K562 (cell line): ENCODE measurements at regions not wholly inside any gene's neighbourhood (a gene's known extent, or its start where the extent isn't known, plus 50 kb on each side); places are given as distances from the start of the nearest gene placed in this dataset.

ENCODE experiments used
- ATAC-seq: fragments of 200-7000 bp; cut with Tn5 transposase; 3 replicates; pipeline ENCODE4 v1.9.1; 2020; ENCODE audit warnings: moderate library complexity
- BruUV-seq: library from RNA; stranded (reverse); fragments of 400-500 nt; replicated peaks from 2 replicates; lab custom pipeline; 2021; lab: Mats Ljungman, UMichigan
- CTCF ChIA-PET: fragments of 300-600 bp; formaldehyde crosslinking; extraction: SDS; loops from one replicate; lab custom pipeline; 2021; ENCODE audit warnings: low intra/inter-chr PET ratio; lab: Yijun Ruan, JAX
- POLR2A ChIA-PET: fragments of 300-600, 350-650 bp; sonication (Branson Sonifier 250); formaldehyde crosslinking; extraction: SDS; loops from one replicate; lab custom pipeline; 2021; ENCODE audit warnings: antibody characterized with exemption, inconsistent platforms; lab: Yijun Ruan, JAX
- DNase-seq, 4 experiments: peaks; one replicate each; pipeline versions ENCODE4 v3.0.0 to v3.0.0-alpha.2; 2011 to 2018; ENCODE audit warnings: low spot score in 3 of 4, mixed read lengths in 3 of 4; ENCODE audit errors: extremely low read depth in 1 of 4
- FAIRE-seq: peaks from 2 replicates; lab custom pipeline; 2011; peaks lifted over from hg19 to GRCh38; lab: Jason Lieb, UNC
- H2AFZ ChIP-seq: 2 replicates; pipeline ENCODE4 v1.6.0; 2011; ENCODE audit warnings: low read depth, low read length, control low read depth, inconsistent platforms
- H3K27ac ChIP-seq: fragments of 200-600 bp; 3 replicates; pipeline ENCODE4 v1.8.0; 2011; ENCODE audit warnings: low read depth, mild to moderate bottlenecking, control low read depth, inconsistent platforms, low read length, moderate library complexity, mixed read lengths; ENCODE audit errors: extremely low read depth
- H3K27me3 ChIP-seq, 2 experiments: fragments of 300-600 bp in 1 of 2; 2 replicates in 1 of 2; 3 replicates in 1 of 2; pipeline versions ENCODE4 v1.6.0 to v1.8.0; 2011; ENCODE audit warnings: inconsistent platforms in 2 of 2, low read length in 2 of 2, mild to moderate bottlenecking in 1 of 2, mixed read lengths in 1 of 2, moderate library complexity in 1 of 2; ENCODE audit not compliant: control insufficient read depth in 2 of 2, insufficient read depth in 2 of 2
- H3K36me3 ChIP-seq: fragments of 300-600 bp; 3 replicates; pipeline ENCODE4 v1.8.0; 2011; ENCODE audit warnings: mild to moderate bottlenecking, low read length, inconsistent platforms; ENCODE audit not compliant: control insufficient read depth, insufficient read depth
- H3K4me1 ChIP-seq, 2 experiments: fragments of 200-600 bp in 1 of 2; replicated peaks in 1 of 2; 2 replicates in 1 of 2; 3 replicates in 1 of 2; pipeline versions ENCODE4 v1.5.1 to v1.8.0; 2011; ENCODE audit warnings: inconsistent platforms in 2 of 2, low read length in 2 of 2, mild to moderate bottlenecking in 1 of 2, mixed read lengths in 1 of 2, moderate library complexity in 1 of 2; ENCODE audit not compliant: control insufficient read depth in 2 of 2, insufficient read depth in 2 of 2
- H3K4me2 ChIP-seq: 2 replicates; pipeline ENCODE4 v1.6.1; 2011; ENCODE audit warnings: low read length, control low read depth, inconsistent platforms, mixed read lengths; ENCODE audit not compliant: insufficient read depth
- H3K4me3 ChIP-seq: fragments of 200-600 bp; sonication (generic), shearing (Covaris generic); 2 replicates; pipeline ENCODE4 v1.5.1; 2016; ENCODE audit warnings: control low read depth, inconsistent platforms
- H3K79me2 ChIP-seq: fragments of 200-600 bp; 3 replicates; pipeline ENCODE4 v1.8.0; 2011; ENCODE audit warnings: low read length, inconsistent platforms; ENCODE audit not compliant: control insufficient read depth, insufficient read depth
- H3K9ac ChIP-seq, 2 experiments: 2 replicates each; pipeline versions ENCODE4 v1.6.0 to v1.6.1; 2011; ENCODE audit warnings: low read depth in 2 of 2, low read length in 2 of 2, control low read depth in 1 of 2, inconsistent platforms in 1 of 2, mild to moderate bottlenecking in 1 of 2, mixed read lengths in 1 of 2; ENCODE audit not compliant: insufficient read depth in 1 of 2
- H3K9me1 ChIP-seq: one replicate; pipeline ENCODE4 v1.6.0; 2011; ENCODE audit warnings: inconsistent platforms, mild to moderate bottlenecking, low read length, moderate library complexity; ENCODE audit not compliant: control insufficient read depth, insufficient read depth
- H3K9me3 ChIP-seq: replicated peaks from 2 replicates; pipeline ENCODE4 v1.5.1; 2011; ENCODE audit warnings: low read depth, low read length, inconsistent platforms; ENCODE audit not compliant: control insufficient read depth, insufficient read depth
- H4K20me1 ChIP-seq: replicated peaks from 2 replicates; pipeline ENCODE4 v1.6.1; 2011; ENCODE audit warnings: low read length, inconsistent platforms, mixed read lengths; ENCODE audit not compliant: control insufficient read depth, insufficient read depth
- L3MBTL2 ChIP-seq: fragments of 450-650 bp; IDR thresholded peaks from 2 replicates; pipeline ENCODE4 v1.6.1; 2016; ENCODE audit warnings: mild to moderate bottlenecking, moderate library complexity
- RBBP5 ChIP-seq: fragments of 200-600 bp; sonication (generic); IDR thresholded peaks from 2 replicates; pipeline ENCODE4 v1.6.1; 2012; ENCODE audit warnings: borderline replicate concordance, mild to moderate bottlenecking, low read length, control low read depth, inconsistent platforms; ENCODE audit not compliant: insufficient read depth, poor library complexity, severe bottlenecking
- TCF7L2 ChIP-seq: fragments of 150-350 bp; IDR thresholded peaks from 2 replicates; pipeline ENCODE4 v1.6.1; 2016; ENCODE audit warnings: low read depth, mild to moderate bottlenecking, low read length, moderate library complexity
- TEAD4 ChIP-seq, 2 experiments: sonication (generic) in 1 of 2; formaldehyde crosslinking in 1 of 2; IDR thresholded peaks; 2 replicates each; pipeline versions ENCODE4 v1.6.1 to v1.8.0; 2012 to 2022; ENCODE audit warnings: borderline replicate concordance in 1 of 2, inconsistent platforms in 1 of 2, low read length in 1 of 2, mild to moderate bottlenecking in 1 of 2, missing genetic modification reagents in 1 of 2
- ZFP30 ChIP-seq: fragments of 250-450 bp; sonication (Bioruptor Pico); IDR thresholded peaks from 2 replicates; pipeline ENCODE4 v1.8.0; 2022; ENCODE audit warnings: moderate library complexity, mild to moderate bottlenecking, inconsistent platforms, borderline replicate concordance
- ZFX ChIP-seq: sonication (generic); formaldehyde crosslinking; IDR thresholded peaks from 2 replicates; pipeline ENCODE4 v1.8.0; 2022; ENCODE audit warnings: mild to moderate bottlenecking, missing genetic modification reagents, moderate library complexity
- WGBS: fragments of 100-300 bp; shearing (Covaris generic); methylation state at CpG from one replicate; pipeline ENCODE4 v1.1.6; 2016; ENCODE audit warnings: low coverage, mixed read lengths; ENCODE audit not compliant: insufficient coverage; ENCODE audit errors: missing lambda C conversion rate; 5-methylcytosine and 5-hydroxymethylcytosine counted together
- in situ Hi-C: fragments of 300-500 bp; cut with MboI; formaldehyde crosslinking; loops from 4 replicates; pipeline ENCODE4 v1.15.0; 2018; ENCODE audit warnings: inconsistent platforms, mixed read lengths
- intact Hi-C: fragments of 100-400 bp; cut with micrococcal nuclease; formaldehyde crosslinking; loops from 2 replicates; pipeline ENCODE4 v1.14.2; 2022
- TF ChIP-seq, protein P1 (sequence below): fragments of 450-650 bp; formaldehyde crosslinking; conservative IDR thresholded peaks from 2 replicates; pipeline ENCODE4 v1.4.0; 2022; ENCODE audit warnings: mild to moderate bottlenecking, missing genetic modification characterization
- TF ChIP-seq, protein P2 (sequence below): conservative IDR thresholded peaks from 2 replicates; pipeline ENCODE4 v1.6.1; 2011; ENCODE audit warnings: low read depth, mild to moderate bottlenecking, low read length; ENCODE audit not compliant: control insufficient read depth

DNA sequence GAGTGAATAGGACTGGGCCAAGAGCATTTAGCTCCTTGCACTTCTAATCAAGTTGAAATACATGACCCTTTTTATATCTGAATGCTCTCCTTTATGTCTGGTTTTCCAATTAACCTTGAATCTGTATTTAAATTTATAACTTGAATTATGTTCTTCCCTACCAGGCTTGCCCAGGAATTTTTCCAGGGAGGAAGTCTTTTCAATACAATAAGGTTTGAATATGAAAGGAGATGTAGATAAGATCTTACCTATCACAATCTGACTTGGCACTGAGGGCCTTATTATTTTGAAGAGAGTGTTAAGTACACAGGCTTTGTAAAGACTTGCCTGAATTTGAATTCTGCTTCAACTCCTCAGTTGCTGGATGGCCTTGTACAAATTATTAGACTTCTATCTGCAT lies 555.7 kb downstream of the PCDH7 start (continued):
- no peak for TF ChIP-seq ZFP30
- no peak for TF ChIP-seq TCF7L2
- TF ChIP-seq, protein P1, sequence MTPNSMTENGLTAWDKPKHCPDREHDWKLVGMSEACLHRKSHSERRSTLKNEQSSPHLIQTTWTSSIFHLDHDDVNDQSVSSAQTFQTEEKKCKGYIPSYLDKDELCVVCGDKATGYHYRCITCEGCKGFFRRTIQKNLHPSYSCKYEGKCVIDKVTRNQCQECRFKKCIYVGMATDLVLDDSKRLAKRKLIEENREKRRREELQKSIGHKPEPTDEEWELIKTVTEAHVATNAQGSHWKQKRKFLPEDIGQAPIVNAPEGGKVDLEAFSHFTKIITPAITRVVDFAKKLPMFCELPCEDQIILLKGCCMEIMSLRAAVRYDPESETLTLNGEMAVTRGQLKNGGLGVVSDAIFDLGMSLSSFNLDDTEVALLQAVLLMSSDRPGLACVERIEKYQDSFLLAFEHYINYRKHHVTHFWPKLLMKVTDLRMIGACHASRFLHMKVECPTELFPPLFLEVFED (CRISPR knock-in tag), result no peak
- TF ChIP-seq, protein P2, sequence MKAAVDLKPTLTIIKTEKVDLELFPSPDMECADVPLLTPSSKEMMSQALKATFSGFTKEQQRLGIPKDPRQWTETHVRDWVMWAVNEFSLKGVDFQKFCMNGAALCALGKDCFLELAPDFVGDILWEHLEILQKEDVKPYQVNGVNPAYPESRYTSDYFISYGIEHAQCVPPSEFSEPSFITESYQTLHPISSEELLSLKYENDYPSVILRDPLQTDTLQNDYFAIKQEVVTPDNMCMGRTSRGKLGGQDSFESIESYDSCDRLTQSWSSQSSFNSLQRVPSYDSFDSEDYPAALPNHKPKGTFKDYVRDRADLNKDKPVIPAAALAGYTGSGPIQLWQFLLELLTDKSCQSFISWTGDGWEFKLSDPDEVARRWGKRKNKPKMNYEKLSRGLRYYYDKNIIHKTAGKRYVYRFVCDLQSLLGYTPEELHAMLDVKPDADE, result no peak
- TF ChIP-seq L3MBTL2, result no peak
- TF ChIP-seq TEAD4 (IDR thresholded peaks at IDR 0.05; ENCODE audit: low read length), result no peak
- TF ChIP-seq TEAD4 (CRISPR knock-in tag; IDR thresholded peaks at IDR 0.05; ENCODE audit: borderline replicate concordance), result no peak

DNA sequence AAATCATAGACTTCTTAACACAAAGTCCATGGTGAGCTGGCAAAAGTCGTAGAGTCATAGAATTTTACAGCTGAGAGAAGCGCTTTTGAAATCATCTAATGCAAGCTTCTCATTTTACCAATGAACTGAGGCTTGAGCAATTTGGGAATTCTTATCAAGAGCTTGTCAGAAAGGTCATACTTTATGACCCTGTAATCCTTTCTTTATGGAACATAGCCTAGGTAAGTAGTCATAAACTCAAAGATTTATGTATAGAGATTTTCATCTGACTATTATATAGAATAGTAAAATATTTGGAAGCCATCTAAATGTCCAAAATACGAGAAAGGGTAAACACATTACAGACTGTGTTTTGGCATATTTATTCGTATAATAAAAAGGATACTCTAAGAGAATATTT lies 563.5 kb downstream of the PCDH7 start:
- ChIA-PET POLR2A (no interaction called here), CTCF (no interaction called here)
- Histone ChIP-seq H3K79me2 (no peaks in the 10 kb centered on the region), H3K36me3 (no peaks in the 10 kb centered on the region), H4K20me1 (no peaks in the 10 kb centered on the region)
- no peak for DNase-seq
- TF ChIP-seq RBBP5 (no peak), ZFX (CRISPR knock-in tag) (no peak)
- TF ChIP-seq, all 486 proteins: peak for 0
- Histone ChIP-seq H3K4me3 (no peak overlapping the region), H3K27ac (no peak overlapping the region), H3K9ac (no peak overlapping the region), H3K9me3 (no peaks in the 10 kb centered on the region), H3K9me1 (no peaks in the 10 kb centered on the region), H3K27me3 (no peaks in the 10 kb centered on the region), H3K4me2 (no peak overlapping the region), H2AFZ (no peak overlapping the region), H3K4me1 (no peaks in the 10 kb centered on the region)
- in situ Hi-C loops (no loop called here), intact Hi-C loops (no loop called here)
- ATAC-seq (no peak), FAIRE-seq (no peak)
- WGBS, result 1% methylated on average over 4 of the region's 4 CpGs
- no TSS peak for BruUV-seq
